HS-5 (cell line): ENCODE measurements at regions not wholly inside any gene's neighbourhood (a gene's known extent, or its start where the extent isn't known, plus 50 kb on each side); places are given as distances from the start of the nearest gene placed in this dataset.

Experiments
- DNase-seq: peaks from one replicate; pipeline ENCODE4 v3.0.0-alpha.2; 2012; ENCODE audit warnings: low read depth

GRCh38 chr2:183214680-183215079 lies 90.4 kb downstream of the NUP35 start:
- DNase-seq: no peak

- no peak for DNase-seq
Observed at GRCh38 chr2:183215917-183216316, 91.7 kb downstream of the NUP35 start.

- no peak for DNase-seq
Observed at GRCh38 chr2:183219888-183220287, 95.6 kb downstream of the NUP35 start.

GRCh38 chr2:183222751-183223150 lies 98.5 kb downstream of the NUP35 start:
- no peak for DNase-seq

- DNase-seq: no peak
Observed at GRCh38 chr2:183224948-183225347, 100.7 kb downstream of the NUP35 start.

- DNase-seq: no peak
Observed at GRCh38 chr2:183227176-183227575, 102.9 kb downstream of the NUP35 start.

GRCh38 chr2:183229386-183229785 lies 105.1 kb downstream of the NUP35 start:
- DNase-seq: peak; percentile 22

- DNase-seq: no peak
Observed at GRCh38 chr2:183232161-183232865, 108.1 kb downstream of the NUP35 start.

- DNase-seq: no peak
Observed at GRCh38 chr2:183242937-183243336, 118.7 kb downstream of the NUP35 start.

- no peak for DNase-seq
Observed at GRCh38 chr2:183243758-183244157, 119.5 kb downstream of the NUP35 start.

- no peak for DNase-seq
Observed at GRCh38 chr2:183244300-183244844, 120.1 kb downstream of the NUP35 start.

GRCh38 chr2:183248866-183249567 lies 124.8 kb downstream of the NUP35 start:
- peak; percentile 51 for DNase-seq

- no peak for DNase-seq
Observed at GRCh38 chr2:183250061-183250460, 125.8 kb downstream of the NUP35 start.

GRCh38 chr2:183250472-183250871 lies 126.2 kb downstream of the NUP35 start:
- DNase-seq: no peak

GRCh38 chr2:183253441-183254130 lies 129.3 kb downstream of the NUP35 start:
- no peak for DNase-seq

GRCh38 chr2:183255411-183255810 lies 131.2 kb downstream of the NUP35 start:
- DNase-seq: no peak

GRCh38 chr2:183259921-183260320 lies 135.7 kb downstream of the NUP35 start:
- no peak for DNase-seq

- DNase-seq: no peak
Observed at GRCh38 chr2:183260527-183260926, 136.3 kb downstream of the NUP35 start.

- no peak for DNase-seq
Observed at GRCh38 chr2:183264890-183265535, 140.8 kb downstream of the NUP35 start.

- no peak for DNase-seq
Observed at GRCh38 chr2:183267148-183267827, 143.0 kb downstream of the NUP35 start.

GRCh38 chr2:183269956-183270355 lies 145.7 kb downstream of the NUP35 start:
- DNase-seq: no peak

- DNase-seq: peak; percentile 22
Observed at GRCh38 chr2:183283209-183283608, 159.0 kb downstream of the NUP35 start.
